Sigmoid colon (tissue), 6 donors: ENCODE measurements at regions not wholly inside any gene's neighbourhood (a gene's known extent, or its start where the extent isn't known, plus 50 kb on each side); places are given as distances from the start of the nearest gene placed in this dataset.

ENCODE experiments used
- DNase-seq: peaks from one replicate; pipeline ENCODE4 v3.0.0-alpha.2; 2019
- H3K27ac ChIP-seq, 4 donors: fragments of 200-600 bp; sonication (generic); one replicate each; pipeline ENCODE4 v1.5.1; 2016 to 2019; ENCODE audit warnings: mild to moderate bottlenecking in 1 of 4
- H3K27me3 ChIP-seq, 3 donors: fragments of 200-600 bp; sonication (generic); one replicate each; pipeline ENCODE4 v1.5.1; 2019; ENCODE audit warnings: mild to moderate bottlenecking in 1 of 3
- H3K36me3 ChIP-seq, 4 donors: fragments of 200-600 bp; sonication (generic); one replicate each; pipeline ENCODE4 v1.5.1; 2016 to 2019
- H3K4me1 ChIP-seq, 4 donors: fragments of 200-600 bp; sonication (generic); one replicate each; pipeline ENCODE4 v1.5.1; 2017 to 2019
- H3K4me3 ChIP-seq, 4 donors: fragments of 200-600 bp; sonication (generic); one replicate each; pipeline ENCODE4 v1.5.1; 2017 to 2019; ENCODE audit warnings: mild to moderate bottlenecking in 2 of 4, moderate library complexity in 1 of 4
- H3K9me3 ChIP-seq, 4 donors: fragments of 200-600 bp in 3 of 4; sonication (generic) in 3 of 4; one replicate each; pipeline versions ENCODE4 v1.5.1 to v1.6.1; 2013 to 2019
- EP300 ChIP-seq, 4 donors: sonication (generic); formaldehyde crosslinking; IDR thresholded peaks; one replicate each; pipeline ENCODE4 v1.6.1; 2017; ENCODE audit warnings: antibody characterized with exemption in 4 of 4
- POLR2A ChIP-seq, 2 donors: fragments of 450-650 bp; IDR thresholded peaks; one replicate each; pipeline ENCODE4 v1.6.1; 2016; ENCODE audit warnings: antibody characterized with exemption in 2 of 2, mild to moderate bottlenecking in 2 of 2, moderate library complexity in 2 of 2
- POLR2AphosphoS5 ChIP-seq, 4 donors: sonication (generic); formaldehyde crosslinking; IDR thresholded peaks; one replicate each; pipeline ENCODE4 v1.6.1; 2017; ENCODE audit warnings: antibody characterized with exemption in 4 of 4
- WGBS, 2 donors: extraction: QIAGEN DNeasy Blood & Tissue Kit; methylation state at CpG; one replicate each; pipeline ENCODE4 v1.1.7; 2013; 5-methylcytosine and 5-hydroxymethylcytosine counted together
- intact Hi-C: fragments of 100-400 bp; cut with DNase I; formaldehyde crosslinking; loops from one replicate; pipeline ENCODE4 v1.15.1; 2023
- TF ChIP-seq, protein P1 (sequence below), 4 experiments: fragments of 450-650 bp in 3 of 4; fragments of 200-600 bp in 1 of 4; IDR thresholded peaks; one replicate each; pipeline ENCODE4 v1.5.1; 2016 to 2019; ENCODE audit warnings: antibody characterized with exemption in 4 of 4, mild to moderate bottlenecking in 3 of 4, moderate library complexity in 2 of 4
- donor health status: healthy with polysubstance abuse.
- donor health status: healthy.

DNA sequence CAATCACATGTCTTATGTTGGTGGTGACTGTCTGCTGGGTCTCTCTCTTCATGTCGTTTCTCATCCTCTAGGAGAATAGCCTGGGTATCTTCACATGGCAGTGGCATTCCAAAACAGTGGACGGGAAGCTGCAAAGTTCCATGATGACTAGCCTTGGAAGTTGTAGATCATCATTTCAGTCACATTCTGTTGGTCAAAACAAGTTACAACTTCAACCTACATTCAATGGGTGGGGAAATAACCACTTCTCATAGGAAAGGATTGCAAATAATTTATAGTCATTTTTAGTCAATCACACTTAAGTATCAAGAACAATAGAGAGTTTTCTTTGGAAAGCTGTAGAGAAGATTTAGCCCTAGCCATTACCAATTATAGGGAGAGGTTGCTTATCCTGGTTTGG lies 395.0 kb upstream of the CDH2 start:
- DNase-seq, result no peak
- no peak for TF ChIP-seq POLR2AphosphoS5 (IDR thresholded peaks at IDR 0.05)
- TF ChIP-seq, protein P1, sequence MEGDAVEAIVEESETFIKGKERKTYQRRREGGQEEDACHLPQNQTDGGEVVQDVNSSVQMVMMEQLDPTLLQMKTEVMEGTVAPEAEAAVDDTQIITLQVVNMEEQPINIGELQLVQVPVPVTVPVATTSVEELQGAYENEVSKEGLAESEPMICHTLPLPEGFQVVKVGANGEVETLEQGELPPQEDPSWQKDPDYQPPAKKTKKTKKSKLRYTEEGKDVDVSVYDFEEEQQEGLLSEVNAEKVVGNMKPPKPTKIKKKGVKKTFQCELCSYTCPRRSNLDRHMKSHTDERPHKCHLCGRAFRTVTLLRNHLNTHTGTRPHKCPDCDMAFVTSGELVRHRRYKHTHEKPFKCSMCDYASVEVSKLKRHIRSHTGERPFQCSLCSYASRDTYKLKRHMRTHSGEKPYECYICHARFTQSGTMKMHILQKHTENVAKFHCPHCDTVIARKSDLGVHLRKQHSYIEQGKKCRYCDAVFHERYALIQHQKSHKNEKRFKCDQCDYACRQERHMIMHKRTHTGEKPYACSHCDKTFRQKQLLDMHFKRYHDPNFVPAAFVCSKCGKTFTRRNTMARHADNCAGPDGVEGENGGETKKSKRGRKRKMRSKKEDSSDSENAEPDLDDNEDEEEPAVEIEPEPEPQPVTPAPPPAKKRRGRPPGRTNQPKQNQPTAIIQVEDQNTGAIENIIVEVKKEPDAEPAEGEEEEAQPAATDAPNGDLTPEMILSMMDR (IDR thresholded peaks at IDR 0.05), result no peak
- no peak for TF ChIP-seq EP300 (IDR thresholded peaks at IDR 0.05)
- no peak for TF ChIP-seq POLR2A (IDR thresholded peaks at IDR 0.05)
- no peak overlapping the region for H3K27ac ChIP-seq
- WGBS, 2 donors, result 59 to 73% methylated on average over 2 of the region's 2 CpGs
- H3K27me3 ChIP-seq, result no peaks in the 10 kb centered on the region
- no peaks in the 10 kb centered on the region for H3K9me3 ChIP-seq
- intact Hi-C loops, result no loop called here
- H3K4me1 ChIP-seq, result no peaks in the 10 kb centered on the region
- no peak overlapping the region for H3K4me3 ChIP-seq
- H3K36me3 ChIP-seq, result no peaks in the 10 kb centered on the region

DNA sequence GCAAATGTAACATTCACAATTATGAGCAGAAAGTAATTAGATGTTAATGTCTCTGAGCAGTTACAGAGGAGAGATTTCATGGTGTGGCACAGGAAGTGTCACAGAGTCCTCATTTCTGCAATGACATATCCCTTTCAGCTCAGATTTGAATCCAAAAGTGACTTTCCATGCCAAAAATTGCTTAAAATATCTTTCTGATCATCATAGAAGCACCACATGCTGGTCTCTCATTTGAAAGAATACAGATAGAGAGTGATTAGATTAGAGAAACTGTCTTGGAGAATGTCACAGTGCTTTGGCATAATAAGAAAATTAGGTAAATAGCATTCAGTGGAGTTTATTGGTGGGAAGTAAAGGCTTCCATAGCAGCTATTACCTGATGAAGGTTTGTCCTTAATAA lies 383.4 kb upstream of the CDH2 start:
- no peak for DNase-seq
- intact Hi-C loops, result no loop called here
- H3K27ac ChIP-seq, result no peak overlapping the region
- no peaks in the 10 kb centered on the region for H3K4me1 ChIP-seq
- H3K27me3 ChIP-seq, result no peaks in the 10 kb centered on the region
- H3K4me3 ChIP-seq, result no peak overlapping the region
- no peaks in the 10 kb centered on the region for H3K9me3 ChIP-seq
- TF ChIP-seq, protein P1 (IDR thresholded peaks at IDR 0.05), result no peak
- TF ChIP-seq POLR2A (IDR thresholded peaks at IDR 0.05) (no peak), POLR2AphosphoS5 (IDR thresholded peaks at IDR 0.05) (no peak), EP300 (IDR thresholded peaks at IDR 0.05) (no peak)
- H3K36me3 ChIP-seq, result no peaks in the 10 kb centered on the region

DNA sequence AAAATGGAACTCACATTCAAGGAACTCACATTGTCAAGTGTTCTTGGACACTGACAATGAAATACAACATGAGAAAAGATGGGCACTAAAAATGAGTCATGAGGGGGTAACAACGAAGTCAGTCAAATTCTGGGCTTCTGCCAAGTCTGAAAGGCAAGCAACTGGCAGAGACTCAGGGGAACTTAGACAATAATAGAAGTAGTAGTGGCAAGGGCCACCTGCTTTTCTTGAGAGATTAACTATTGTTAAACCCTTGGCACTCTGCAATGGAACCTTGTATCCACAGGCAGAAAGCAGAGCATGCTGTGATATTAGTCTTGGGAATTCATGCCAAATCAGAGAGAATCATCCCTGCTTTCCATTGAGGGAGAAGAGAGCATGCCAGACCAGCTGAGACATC lies 382.6 kb upstream of the CDH2 start:
- WGBS, 2 donors, result 5 to 37% methylated on average over 1 of the region's 1 CpG
- intact Hi-C loops, result no loop called here
- Histone ChIP-seq H3K4me1 (no peaks in the 10 kb centered on the region), H3K36me3 (no peaks in the 10 kb centered on the region), H3K27ac (no peak overlapping the region), H3K27me3 (no peaks in the 10 kb centered on the region), H3K4me3 (no peak overlapping the region), H3K9me3 (no peaks in the 10 kb centered on the region)
- TF ChIP-seq, protein P1 (IDR thresholded peaks at IDR 0.05), result no peak
- TF ChIP-seq POLR2A (IDR thresholded peaks at IDR 0.05) (no peak), EP300 (IDR thresholded peaks at IDR 0.05) (no peak), POLR2AphosphoS5 (IDR thresholded peaks at IDR 0.05) (no peak)
- DNase-seq, result no peak

DNA sequence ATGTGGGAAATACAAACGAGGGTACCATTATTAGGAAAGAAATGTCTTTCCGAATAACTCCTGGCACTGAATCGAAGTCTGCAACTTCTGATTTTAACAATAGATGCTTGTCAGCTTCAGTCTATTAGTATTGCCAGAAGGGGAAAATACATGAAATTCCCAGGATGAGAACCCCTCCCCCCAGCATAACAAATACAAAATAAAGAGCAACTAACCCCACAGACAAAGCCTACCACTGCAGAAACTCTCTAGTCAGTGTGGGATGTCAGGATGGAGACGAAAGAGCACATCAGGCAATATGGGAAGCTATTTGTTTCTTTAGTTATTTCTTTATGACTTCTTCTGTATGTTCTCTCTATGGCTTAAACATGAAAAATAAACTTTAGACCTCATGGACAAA lies 365.0 kb upstream of the CDH2 start:
- WGBS, 2 donors, result 75 to 77% methylated on average over 4 of the region's 4 CpGs
- Histone ChIP-seq H3K27ac (peak overlapping the region in 2 of 4 donors; percentile 25 to 45), H3K9me3 (no peaks in the 10 kb centered on the region), H3K4me3 (no peak overlapping the region), H3K36me3 (no peaks in the 10 kb centered on the region), H3K4me1 (peaks cover 0 to 19% (median 6%) of the 10 kb centered on the region in 4 donors), H3K27me3 (no peaks in the 10 kb centered on the region)
- intact Hi-C loops, result no loop called here
- DNase-seq, result no peak
- no peak for TF ChIP-seq EP300 (IDR thresholded peaks at IDR 0.05)
- no peak for TF ChIP-seq POLR2A (IDR thresholded peaks at IDR 0.05)
- TF ChIP-seq, protein P1 (IDR thresholded peaks at IDR 0.05), result no peak
- no peak for TF ChIP-seq POLR2AphosphoS5 (IDR thresholded peaks at IDR 0.05)

DNA sequence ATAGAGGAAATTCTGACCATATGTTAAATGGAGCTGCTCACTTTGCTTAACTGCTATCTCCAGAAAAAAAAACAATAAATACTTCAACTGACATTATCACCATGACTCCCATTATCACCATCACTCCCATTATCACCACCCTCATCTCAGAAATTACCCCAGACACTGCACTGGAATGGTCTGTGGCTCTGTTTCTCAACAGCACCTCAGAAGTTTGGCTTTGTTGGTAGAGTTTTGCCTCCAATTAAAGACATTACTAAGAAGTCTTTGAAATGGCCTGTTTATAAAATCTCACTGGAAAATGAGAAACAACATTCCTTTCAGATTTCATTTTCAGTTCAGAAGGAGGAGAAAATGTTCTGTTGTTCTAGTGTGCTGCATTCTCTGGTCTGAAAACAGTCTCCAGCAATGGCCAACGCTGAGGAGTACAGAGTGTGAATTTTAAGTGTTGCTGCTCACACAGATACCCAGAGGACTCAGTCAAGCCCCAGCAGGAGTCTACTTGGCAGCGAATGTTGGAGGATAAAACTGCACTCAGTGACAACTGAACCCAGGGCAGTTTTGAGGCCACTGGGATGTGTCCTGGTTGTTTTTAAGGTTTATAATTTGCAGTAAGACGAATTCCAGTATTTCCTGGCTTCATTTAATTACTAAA lies 364.5 kb upstream of the CDH2 start:
- DNase-seq, result peak; percentile 60
- WGBS, 2 donors, result 33 to 41% methylated on average over 3 of the region's 3 CpGs
- peak overlapping the region in 2 of 4 donors; percentile 25 to 45 for H3K27ac ChIP-seq
- H3K4me1 ChIP-seq, result peaks cover 0 to 19% (median 6%) of the 10 kb centered on the region in 4 donors
- no peaks in the 10 kb centered on the region for H3K9me3 ChIP-seq
- H3K4me3 ChIP-seq, result no peak overlapping the region
- H3K36me3 ChIP-seq, result no peaks in the 10 kb centered on the region
- no peaks in the 10 kb centered on the region for H3K27me3 ChIP-seq
- intact Hi-C loops, result no loop called here
- no peak for TF ChIP-seq POLR2AphosphoS5 (IDR thresholded peaks at IDR 0.05)
- TF ChIP-seq, protein P1 (IDR thresholded peaks at IDR 0.05), result no peak
- TF ChIP-seq EP300 (IDR thresholded peaks at IDR 0.05), result no peak
- no peak for TF ChIP-seq POLR2A (IDR thresholded peaks at IDR 0.05)
